IMR-90 (cell line): ENCODE measurements at regions not wholly inside any gene's neighbourhood (a gene's known extent, or its start where the extent isn't known, plus 50 kb on each side); places are given as distances from the start of the nearest gene placed in this dataset.

Experiments
- ATAC-seq: fragments of 200-7000 bp; cut with Tn5 transposase; 2 replicates; pipeline ENCODE4 v1.9.1; 2020; ENCODE audit warnings: low read depth, mild to moderate bottlenecking, moderate library complexity
- BruUV-seq: library from RNA; stranded (reverse); fragments of 400-500 nt; replicated peaks from 2 replicates; lab custom pipeline; 2021; lab: Mats Ljungman, UMichigan
- CTCF ChIA-PET: fragments of 300-600 bp; formaldehyde crosslinking; extraction: SDS; loops from one replicate; lab custom pipeline; 2021; ENCODE audit warnings: antibody characterized with exemption; lab: Yijun Ruan, JAX
- POLR2A ChIA-PET: fragments of 300-600 bp; sonication (Branson Sonifier 250); formaldehyde crosslinking; loops from one replicate; lab custom pipeline; 2022; ENCODE audit warnings: antibody characterized with exemption; ENCODE audit not compliant: unreplicated experiment; lab: Charles Lee
- DNase-seq: peaks from one replicate; pipeline ENCODE4 v3.0.0; 2013
- H2AFZ ChIP-seq: replicated peaks from 2 replicates; pipeline ENCODE3; 2013; ENCODE audit warnings: low read length, mild to moderate bottlenecking; ENCODE audit not compliant: poor library complexity
- H2AK5ac ChIP-seq: 2 replicates; pipeline ENCODE4 v1.6.1; 2013; ENCODE audit warnings: low read depth, low read length, inconsistent platforms
- H2AK9ac ChIP-seq: replicated peaks from 2 replicates; pipeline ENCODE3; 2013; ENCODE audit warnings: mild to moderate bottlenecking, low read depth, low read length, moderate library complexity; ENCODE audit not compliant: poor library complexity
- H2BK120ac ChIP-seq: 2 replicates; pipeline ENCODE4 v1.6.1; 2013; ENCODE audit warnings: low read depth, low read length, inconsistent platforms
- H2BK15ac ChIP-seq: 3 replicates; pipeline ENCODE4 v1.6.1; 2013; ENCODE audit warnings: low read depth, low read length, inconsistent platforms
- H2BK20ac ChIP-seq: 2 replicates; pipeline ENCODE4 v1.6.1; 2013; ENCODE audit warnings: low read depth, mild to moderate bottlenecking, inconsistent platforms, low read length, moderate library complexity
- H2BK5ac ChIP-seq: 2 replicates; pipeline ENCODE4 v1.6.1; 2013; ENCODE audit warnings: mild to moderate bottlenecking, low read depth, low read length, inconsistent platforms; ENCODE audit not compliant: poor library complexity, severe bottlenecking
- H3K14ac ChIP-seq: replicated peaks from 2 replicates; pipeline ENCODE4 v1.6.1; 2013; ENCODE audit warnings: low read depth, low read length, inconsistent platforms
- H3K18ac ChIP-seq: 2 replicates; pipeline ENCODE4 v1.6.1; 2013; ENCODE audit warnings: low read depth, low read length, control low read depth
- H3K23ac ChIP-seq: 2 replicates; pipeline ENCODE4 v1.6.1; 2013; ENCODE audit warnings: low read depth, low read length, inconsistent platforms
- H3K27ac ChIP-seq: 2 replicates; pipeline ENCODE4 v1.5.1; 2013; ENCODE audit warnings: mild to moderate bottlenecking, control low read depth, low read length; ENCODE audit not compliant: insufficient read depth
- H3K27me3 ChIP-seq: 2 replicates; pipeline ENCODE4 v1.6.1; 2013; ENCODE audit warnings: low read length; ENCODE audit not compliant: control insufficient read depth, insufficient read depth
- H3K36me3 ChIP-seq: 2 replicates; pipeline ENCODE4 v1.6.1; 2013; ENCODE audit warnings: low read length, mixed read lengths; ENCODE audit not compliant: control insufficient read depth, insufficient read depth
- H3K4ac ChIP-seq: 2 replicates; pipeline ENCODE4 v1.6.1; 2013; ENCODE audit warnings: low read depth, low read length, inconsistent platforms
- H3K4me1 ChIP-seq: 2 replicates; pipeline ENCODE4 v1.6.1; 2013; ENCODE audit warnings: low read length, mixed read lengths; ENCODE audit not compliant: control insufficient read depth, insufficient read depth
- H3K4me2 ChIP-seq: 2 replicates; pipeline ENCODE4 v1.6.1; 2013; ENCODE audit warnings: low read depth, mild to moderate bottlenecking, control low read depth, low read length, moderate library complexity
- H3K4me3 ChIP-seq: 2 replicates; pipeline ENCODE4 v1.5.1; 2013; ENCODE audit warnings: low read depth, mild to moderate bottlenecking, control low read depth, low read length, moderate library complexity; ENCODE audit not compliant: insufficient read depth
- H3K56ac ChIP-seq: 2 replicates; pipeline ENCODE4 v1.6.1; 2013; ENCODE audit warnings: low read length, inconsistent platforms; ENCODE audit not compliant: insufficient read depth; ENCODE audit errors: extremely low read depth
- H3K79me1 ChIP-seq, 2 experiments: 2 replicates each; pipeline ENCODE4 v1.6.1; 2013; ENCODE audit warnings: low read length in 2 of 2, inconsistent platforms in 1 of 2, low read depth in 1 of 2
- H3K9ac ChIP-seq: 2 replicates; pipeline ENCODE4 v1.6.1; 2013; ENCODE audit warnings: low read depth, low read length, control low read depth
- H3K9me1 ChIP-seq: 2 replicates; pipeline ENCODE4 v1.6.1; 2013; ENCODE audit warnings: low read length, inconsistent platforms; ENCODE audit not compliant: insufficient read depth
- H3K9me3 ChIP-seq: 2 replicates; pipeline ENCODE4 v1.6.1; 2013; ENCODE audit warnings: low read length; ENCODE audit not compliant: control insufficient read depth, insufficient read depth
- H4K20me1 ChIP-seq: 2 replicates; pipeline ENCODE4 v1.6.1; 2013; ENCODE audit warnings: low read length, inconsistent platforms; ENCODE audit not compliant: insufficient read depth
- H4K5ac ChIP-seq: 2 replicates; pipeline ENCODE4 v1.6.1; 2013; ENCODE audit warnings: mild to moderate bottlenecking, low read depth, low read length, control low read depth
- H4K8ac ChIP-seq, 2 experiments: 2 replicates each; pipeline ENCODE4 v1.6.1; 2013; ENCODE audit warnings: low read depth in 2 of 2, low read length in 2 of 2, control low read depth in 1 of 2, inconsistent platforms in 1 of 2
- H4K91ac ChIP-seq: 2 replicates; pipeline ENCODE4 v1.6.1; 2013; ENCODE audit warnings: low read depth, low read length, inconsistent platforms; ENCODE audit not compliant: insufficient read depth
- POLR2A ChIP-seq: IDR thresholded peaks from 2 replicates; pipeline ENCODE4 v1.6.1; 2012; ENCODE audit warnings: mild to moderate bottlenecking, low read depth, low read length
- SMC3 ChIP-seq: fragments of 150-350 bp; IDR thresholded peaks from 2 replicates; pipeline ENCODE4 v1.6.1; 2016; ENCODE audit warnings: low read depth, mild to moderate bottlenecking, antibody characterized with exemption, low read length, moderate library complexity
- WGBS, 2 experiments: methylation state at CpG; one replicate each; pipeline versions ENCODE4 v1.1.5 to v1.1.7; 2013; ENCODE audit warnings: missing lambda C conversion rate in 2 of 2; ENCODE audit not compliant: insufficient read length in 1 of 2; ENCODE audit errors: extremely low coverage in 2 of 2; 5-methylcytosine and 5-hydroxymethylcytosine counted together
- dilution Hi-C: fragments of 300-500 bp; cut with HindIII; formaldehyde crosslinking; loops from one replicate; pipeline ENCODE4 v1.14.3; 2018; ENCODE audit warnings: low sequenced_read_pairs; ENCODE audit not compliant: unreplicated experiment
- in situ Hi-C: fragments of 300-500 bp; cut with MboI; formaldehyde crosslinking; loops from 3 replicates; pipeline ENCODE4 v1.14.3; 2019; ENCODE audit warnings: low sequenced_read_pairs, inconsistent platforms, mixed read lengths
- intact Hi-C: fragments of 100-400 bp; cut with micrococcal nuclease; formaldehyde crosslinking; loops from 2 replicates; pipeline ENCODE4 v1.10.0; 2022

GRCh38 chr10:47159361-47160260, 140.4 kb upstream of the GDF10 start:
- Histone ChIP-seq H3K4ac (no peak overlapping the region), H2AK5ac (no peak overlapping the region; the same call in 1 of the 2 replicates), H4K8ac (no peak overlapping the region), H2BK15ac (no peak overlapping the region), H3K9me3 (peaks cover 6% of the 10 kb centered on the region), H3K9me1 (peaks cover 4% of the 10 kb centered on the region), H3K27ac (no peak overlapping the region), H2BK120ac (no peak overlapping the region), H4K5ac (no peak overlapping the region), H3K56ac (no peak overlapping the region), H2AFZ (no peak overlapping the region), H2BK5ac (no peak overlapping the region), H3K18ac (no peak overlapping the region), H4K20me1 (no peaks in the 10 kb centered on the region), H3K27me3 (no peaks in the 10 kb centered on the region), H3K4me3 (no peak overlapping the region), H3K4me1 (peaks cover 8% of the 10 kb centered on the region), H4K91ac (no peak overlapping the region; the same call in 1 of the 2 replicates), H3K36me3 (no peaks in the 10 kb centered on the region; the same call in 1 of the 2 replicates), H3K4me2 (no peak overlapping the region), H3K79me1 (0 out of 4 replicates have a peak, but pooled peaks cover 0 to 1% of the 10 kb centered on the region in 2 experiments), H2BK20ac (no peak overlapping the region), H3K23ac (no peak overlapping the region), H2AK9ac (no peak overlapping the region), H3K9ac (no peak overlapping the region), H3K14ac (no peak overlapping the region)
- WGBS, 2 experiments = 79% methylated on average over 3 of the region's 7 CpGs; no CpG with 5 or more reads in 1 of the 2 experiments
- CTCF ChIA-PET = no interaction called here
- no peak for TF ChIP-seq SMC3
- TF ChIP-seq POLR2A = no peak
- in situ Hi-C loops (no loop called here), intact Hi-C loops (no loop called here), dilution Hi-C loops (no loop called here)
- POLR2A ChIA-PET = no interaction called here
- BruUV-seq = no TSS peak
- no peak for DNase-seq
- ATAC-seq = peak; percentile 48
